CD4-positive, CD25-positive, alpha-beta regulatory T cell (primary cell): ENCODE measurements at regions not wholly inside any gene's neighbourhood (a gene's known extent, or its start where the extent isn't known, plus 50 kb on each side); places are given as distances from the start of the nearest gene placed in this dataset.
"Not testable (repeated sequence)": the region's sequence is repeated elsewhere in the genome, so short reads cannot be mapped to it uniquely, and the experiment has no call there.

Experiments
- ATAC-seq, 2 donors: fragments of 150-1000 bp; cut with Tn5 transposase; one replicate each; pipeline ENCODE4 v1.10.0; 2021; ENCODE audit warnings: low read depth in 2 of 2, moderate number of reproducible peaks in 2 of 2, moderate library complexity in 1 of 2
- DNase-seq, 3 donors: peaks; one replicate each; pipeline versions ENCODE4 v3.0.0 to v3.0.0-alpha.2; 2012 to 2022; ENCODE audit warnings: mixed read lengths in 1 of 3
- H3K27ac ChIP-seq: one replicate; pipeline ENCODE4 v1.7.0; 2013; ENCODE audit warnings: mild to moderate bottlenecking, low read length; ENCODE audit not compliant: insufficient read depth, poor library complexity, severe bottlenecking
- H3K27me3 ChIP-seq: one replicate; pipeline ENCODE4 v1.7.0; 2013; ENCODE audit warnings: low read length; ENCODE audit not compliant: control insufficient read depth, insufficient read depth
- H3K36me3 ChIP-seq: one replicate; pipeline ENCODE4 v1.7.0; 2013; ENCODE audit warnings: mild to moderate bottlenecking, low read length, moderate library complexity; ENCODE audit not compliant: control insufficient read depth, insufficient read depth
- H3K4me1 ChIP-seq: 2 replicates; pipeline ENCODE4 v1.7.0; 2013; ENCODE audit warnings: mild to moderate bottlenecking, low read length; ENCODE audit not compliant: insufficient read depth, control insufficient read depth, poor library complexity, severe bottlenecking
- H3K4me3 ChIP-seq: one replicate; pipeline ENCODE4 v1.7.0; 2013; ENCODE audit warnings: low read depth, mild to moderate bottlenecking, low read length, moderate library complexity
- H3K9me3 ChIP-seq, 2 experiments: 1 replicate in 1 of 2; 2 replicates in 1 of 2; pipeline ENCODE4 v1.7.0; 2013; ENCODE audit warnings: low read length in 2 of 2, mild to moderate bottlenecking in 1 of 2, moderate library complexity in 1 of 2; ENCODE audit not compliant: control insufficient read depth in 2 of 2
- H3K27ac Mint-ChIP-seq, 3 donors: one replicate each; pipeline ENCODE4 v1.8.0; 2020 to 2022; ENCODE audit warnings: mild to moderate bottlenecking in 3 of 3, mixed read lengths in 3 of 3, moderate library complexity in 2 of 3
- H3K27me3 Mint-ChIP-seq: one replicate; pipeline ENCODE4 v1.8.0; 2022; ENCODE audit warnings: mild to moderate bottlenecking, mixed read lengths
- H3K36me3 Mint-ChIP-seq: one replicate; pipeline ENCODE4 v1.8.0; 2020; ENCODE audit warnings: mixed read lengths
- H3K4me1 Mint-ChIP-seq, 4 donors: one replicate each; pipeline ENCODE4 v1.8.0; 2020 to 2022; ENCODE audit warnings: mixed read lengths in 4 of 4, mild to moderate bottlenecking in 1 of 4
- H3K4me3 Mint-ChIP-seq, 4 donors: one replicate each; pipeline ENCODE4 v1.8.0; 2020 to 2022; ENCODE audit warnings: mild to moderate bottlenecking in 4 of 4, mixed read lengths in 4 of 4, moderate library complexity in 3 of 4
- H3K9me3 Mint-ChIP-seq, 7 donors: one replicate each; pipeline ENCODE4 v1.8.0; 2020 to 2022; ENCODE audit warnings: mixed read lengths in 7 of 7, mild to moderate bottlenecking in 3 of 7, moderate library complexity in 2 of 7

GRCh38 chr6:22376293-22376692, 79.5 kb upstream of the PRL start:
- not testable (repeated sequence) for H3K4me3 ChIP-seq, ATAC-seq, H3K4me1 ChIP-seq, H3K9me3 ChIP-seq, DNase-seq, H3K27me3 Mint-ChIP-seq, H3K4me3 Mint-ChIP-seq, H3K27ac ChIP-seq, H3K27ac Mint-ChIP-seq, H3K36me3 ChIP-seq, H3K4me1 Mint-ChIP-seq, H3K36me3 Mint-ChIP-seq, H3K27me3 ChIP-seq
- H3K9me3 Mint-ChIP-seq, result peaks cover 0 to 16% (median 6%) of the 10 kb centered on the region in 7 donors

GRCh38 chr6:22378536-22378935, 81.7 kb upstream of the PRL start:
- H3K9me3 Mint-ChIP-seq, result peaks cover 0 to 16% (median 7%) of the 10 kb centered on the region in 7 donors
- not testable (repeated sequence) for H3K4me3 Mint-ChIP-seq, H3K9me3 ChIP-seq, ATAC-seq, H3K36me3 Mint-ChIP-seq, H3K27me3 Mint-ChIP-seq, H3K4me3 ChIP-seq, H3K27ac ChIP-seq, H3K4me1 ChIP-seq, H3K36me3 ChIP-seq, H3K27ac Mint-ChIP-seq, H3K4me1 Mint-ChIP-seq, DNase-seq, H3K27me3 ChIP-seq

GRCh38 chr6:22380236-22380635, 83.4 kb upstream of the PRL start:
- Histone ChIP-seq H3K4me1 (no peaks in the 10 kb centered on the region), H3K36me3 (no peaks in the 10 kb centered on the region), H3K27me3 (no peaks in the 10 kb centered on the region), H3K4me3 (no peak overlapping the region), H3K9me3 (no peaks in the 10 kb centered on the region), H3K27ac (no peak overlapping the region)
- H3K4me1 Mint-ChIP-seq, result no peaks in the 10 kb centered on the region
- no peaks in the 10 kb centered on the region for H3K36me3 Mint-ChIP-seq
- H3K4me3 Mint-ChIP-seq, result no peak overlapping the region
- no peaks in the 10 kb centered on the region for H3K27me3 Mint-ChIP-seq
- H3K27ac Mint-ChIP-seq, result no peak overlapping the region
- DNase-seq, result no peak
- no peak for ATAC-seq
- H3K9me3 Mint-ChIP-seq, result peaks cover 0 to 16% (median 7%) of the 10 kb centered on the region in 7 donors

- no peak overlapping the region for H3K4me3 ChIP-seq
- H3K27me3 ChIP-seq, result no peaks in the 10 kb centered on the region
- Mint-ChIP-seq H3K36me3 (no peaks in the 10 kb centered on the region), H3K9me3 (peaks cover 0 to 16% (median 9%) of the 10 kb centered on the region in 7 donors), H3K4me1 (no peaks in the 10 kb centered on the region), H3K27ac (no peak overlapping the region), H3K27me3 (no peaks in the 10 kb centered on the region), H3K4me3 (no peak overlapping the region)
- H3K9me3 ChIP-seq, result no peaks in the 10 kb centered on the region
- H3K27ac ChIP-seq, result no peak overlapping the region
- H3K36me3 ChIP-seq, result no peaks in the 10 kb centered on the region
- ATAC-seq (no peak), DNase-seq (no peak)
- no peaks in the 10 kb centered on the region for H3K4me1 ChIP-seq
Observed at GRCh38 chr6:22381845-22382544, 85.2 kb upstream of the PRL start.

GRCh38 chr6:22383016-22383415, 86.2 kb upstream of the PRL start:
- Mint-ChIP-seq H3K36me3 (no peaks in the 10 kb centered on the region), H3K27ac (no peak overlapping the region), H3K27me3 (no peaks in the 10 kb centered on the region), H3K9me3 (peaks cover 0 to 10% (median 4%) of the 10 kb centered on the region in 7 donors), H3K4me1 (no peaks in the 10 kb centered on the region), H3K4me3 (no peak overlapping the region)
- Histone ChIP-seq H3K9me3 (no peaks in the 10 kb centered on the region), H3K27ac (no peak overlapping the region), H3K4me3 (no peak overlapping the region), H3K27me3 (no peaks in the 10 kb centered on the region), H3K36me3 (no peaks in the 10 kb centered on the region), H3K4me1 (no peaks in the 10 kb centered on the region)
- DNase-seq (no peak), ATAC-seq (no peak)

GRCh38 chr6:22392711-22393110, 95.9 kb upstream of the PRL start:
- peaks cover 0 to 15% (median 10%) of the 10 kb centered on the region in 7 donors for H3K9me3 Mint-ChIP-seq

GRCh38 chr6:22394691-22395090, 97.9 kb upstream of the PRL start:
- no peak overlapping the region for H3K27ac ChIP-seq
- no peak for DNase-seq
- no peak overlapping the region for H3K4me3 Mint-ChIP-seq
- H3K4me1 Mint-ChIP-seq, result no peaks in the 10 kb centered on the region
- peaks cover 0 to 6% (median 3%) of the 10 kb centered on the region in 7 donors for H3K9me3 Mint-ChIP-seq
- H3K36me3 ChIP-seq, result no peaks in the 10 kb centered on the region
- no peak overlapping the region for H3K4me3 ChIP-seq
- no peaks in the 10 kb centered on the region for H3K27me3 Mint-ChIP-seq
- no peak overlapping the region for H3K27ac Mint-ChIP-seq
- ATAC-seq, result no peak
- H3K36me3 Mint-ChIP-seq, result no peaks in the 10 kb centered on the region
- H3K27me3 ChIP-seq, result no peaks in the 10 kb centered on the region
- H3K9me3 ChIP-seq, result no peaks in the 10 kb centered on the region
- H3K4me1 ChIP-seq, result no peaks in the 10 kb centered on the region

More at GRCh38 chr6:22392711-22393110, 95.9 kb upstream of the PRL start:
- H3K27ac Mint-ChIP-seq, result no peak overlapping the region
- H3K4me1 Mint-ChIP-seq, result no peaks in the 10 kb centered on the region
- no peaks in the 10 kb centered on the region for H3K27me3 Mint-ChIP-seq
- Histone ChIP-seq H3K9me3 (no peaks in the 10 kb centered on the region), H3K27ac (no peak overlapping the region), H3K36me3 (no peaks in the 10 kb centered on the region), H3K4me1 (no peaks in the 10 kb centered on the region), H3K27me3 (no peaks in the 10 kb centered on the region), H3K4me3 (no peak overlapping the region)
- ATAC-seq (no peak), DNase-seq (no peak)
- no peak overlapping the region for H3K4me3 Mint-ChIP-seq
- H3K36me3 Mint-ChIP-seq, result no peaks in the 10 kb centered on the region

- no peak for ATAC-seq
- H3K27ac ChIP-seq, result no peak overlapping the region
- H3K27me3 Mint-ChIP-seq, result no peaks in the 10 kb centered on the region
- no peaks in the 10 kb centered on the region for H3K4me1 Mint-ChIP-seq
- no peak overlapping the region for H3K27ac Mint-ChIP-seq
- DNase-seq, result no peak
- H3K4me3 Mint-ChIP-seq, result no peak overlapping the region
- H3K4me1 ChIP-seq, result no peaks in the 10 kb centered on the region
- H3K9me3 Mint-ChIP-seq, result peaks cover 0 to 10% (median 2%) of the 10 kb centered on the region in 7 donors
- H3K9me3 ChIP-seq, result peaks cover 0 to 3% of the 10 kb centered on the region in 2 experiments
- H3K4me3 ChIP-seq, result no peak overlapping the region
- no peaks in the 10 kb centered on the region for H3K27me3 ChIP-seq
- no peaks in the 10 kb centered on the region for H3K36me3 Mint-ChIP-seq
- H3K36me3 ChIP-seq, result no peaks in the 10 kb centered on the region
Observed at GRCh38 chr6:22399693-22400092, 102.9 kb upstream of the PRL start.
